PC-3 (cell line): ENCODE measurements at regions not wholly inside any gene's neighbourhood (a gene's known extent, or its start where the extent isn't known, plus 50 kb on each side); places are given as distances from the start of the nearest gene placed in this dataset.

Experiments
- ATAC-seq: fragments of 200-7000 bp; cut with Tn5 transposase; 2 replicates; pipeline ENCODE4 v1.9.1; 2020; ENCODE audit warnings: mild to moderate bottlenecking, moderate library complexity
- BruUV-seq: library from RNA; stranded (reverse); fragments of 400-500 nt; replicated peaks from 2 replicates; lab custom pipeline; 2021; lab: Mats Ljungman, UMichigan
- CTCF ChIA-PET: fragments of 300-600 bp; sonication (Branson Sonifier 250); formaldehyde crosslinking; loops from one replicate; lab custom pipeline; 2022; ENCODE audit warnings: antibody characterized with exemption; lab: Charles Lee
- POLR2A ChIA-PET: fragments of 300-600 bp; sonication (Branson Sonifier 250); formaldehyde crosslinking; loops from one replicate; lab custom pipeline; 2022; ENCODE audit warnings: antibody characterized with exemption; ENCODE audit not compliant: unreplicated experiment; lab: Charles Lee
- DNase-seq: peaks from one replicate; pipeline ENCODE4 v3.0.0-alpha.2; 2015
- H2AFZ ChIP-seq: fragments of 300-600 bp; sonication (generic); 2 replicates; pipeline ENCODE4 v1.6.0; 2016; ENCODE audit warnings: antibody characterized with exemption, low read length
- H3F3A ChIP-seq: fragments of 300-600 bp; sonication (generic); one replicate; pipeline ENCODE4 v1.6.0; 2017; ENCODE audit warnings: antibody characterized with exemption, low read length, control low read depth, mild to moderate bottlenecking; ENCODE audit not compliant: unreplicated experiment
- H3K27ac ChIP-seq: fragments of 300-600 bp; sonication (generic); 2 replicates; pipeline ENCODE4 v1.5.1; 2016; ENCODE audit warnings: mild to moderate bottlenecking, low read length
- H3K27me3 ChIP-seq: fragments of 300-600 bp; sonication (generic); 2 replicates; pipeline ENCODE4 v1.6.1; 2016; ENCODE audit warnings: low read length, mixed read lengths
- H3K36me3 ChIP-seq: fragments of 300-600 bp; sonication (generic); 2 replicates; pipeline ENCODE4 v1.6.1; 2016; ENCODE audit warnings: low read depth, mixed run types, low read length, mixed read lengths
- H3K4me1 ChIP-seq: fragments of 300-600 bp; sonication (generic); 2 replicates; pipeline ENCODE4 v1.5.1; 2016; ENCODE audit warnings: low read length; ENCODE audit not compliant: insufficient read depth
- H3K4me2 ChIP-seq: fragments of 300-600 bp; sonication (generic); 2 replicates; pipeline ENCODE4 v1.6.0; 2016; ENCODE audit warnings: low read length
- H3K4me3 ChIP-seq: fragments of 300-600 bp; sonication (generic); 2 replicates; pipeline ENCODE4 v1.5.1; 2016; ENCODE audit warnings: mild to moderate bottlenecking, low read length, mixed read lengths
- H3K79me2 ChIP-seq: fragments of 300-600 bp; sonication (generic); 2 replicates; pipeline ENCODE4 v1.6.1; 2017; ENCODE audit warnings: low read length, mixed read lengths
- H3K9ac ChIP-seq: fragments of 300-600 bp; sonication (generic); 2 replicates; pipeline ENCODE4 v1.6.0; 2016; ENCODE audit warnings: mild to moderate bottlenecking, low read length
- H3K9me2 ChIP-seq: fragments of 300-600 bp; sonication (generic); replicated peaks from 2 replicates; pipeline ENCODE4 v1.6.1; 2016; ENCODE audit warnings: mixed run types, low read length, mixed read lengths
- H3K9me3 ChIP-seq: fragments of 300-600 bp; sonication (generic); 2 replicates; pipeline ENCODE4 v1.6.1; 2016; ENCODE audit warnings: low read length, mixed read lengths
- H4K20me1 ChIP-seq: fragments of 300-600 bp; sonication (generic); 2 replicates; pipeline ENCODE4 v1.6.1; 2016; ENCODE audit warnings: low read length, mixed read lengths
- CTCF ChIP-seq: fragments of 300-600 bp; sonication (generic); conservative IDR thresholded peaks from 2 replicates; pipeline ENCODE4 v1.5.1; 2017; ENCODE audit warnings: antibody characterized with exemption, low read depth, mild to moderate bottlenecking, low read length
- EZH2 ChIP-seq: fragments of 300-600 bp; sonication (generic); IDR thresholded peaks from one replicate; pipeline ENCODE4 v1.6.1; 2017; ENCODE audit warnings: antibody characterized with exemption, mild to moderate bottlenecking, low read length; ENCODE audit not compliant: unreplicated experiment
- EZH2phosphoT487 ChIP-seq: fragments of 300-600 bp; sonication (generic); IDR thresholded peaks from 2 replicates; pipeline ENCODE4 v1.6.1; 2018; ENCODE audit warnings: mild to moderate bottlenecking, antibody characterized with exemption, low read length, borderline replicate concordance
- intact Hi-C: fragments of 100-400 bp; cut with micrococcal nuclease; formaldehyde crosslinking; loops from 2 replicates; pipeline ENCODE4 v1.9.0; 2023

- POLR2A ChIA-PET, result no interaction called here
- H3K79me2 ChIP-seq, result no peaks in the 10 kb centered on the region
- ATAC-seq (no peak), DNase-seq (no peak)
- H3K9me3 ChIP-seq, result no peaks in the 10 kb centered on the region
- peaks cover 12% of the 10 kb centered on the region; the same call in 1 of the 2 replicates for H3K27me3 ChIP-seq
- no peak overlapping the region for H2AFZ ChIP-seq
- H3F3A ChIP-seq, result no peaks in the 10 kb centered on the region
- no peaks in the 10 kb centered on the region for H3K9me2 ChIP-seq
- CTCF ChIA-PET, result no interaction called here
- H3K4me2 ChIP-seq, result no peak overlapping the region
- no peak overlapping the region for H3K9ac ChIP-seq
- H3K4me3 ChIP-seq, result no peak overlapping the region
- no TSS peak for BruUV-seq
- no peaks in the 10 kb centered on the region for H3K4me1 ChIP-seq
- H4K20me1 ChIP-seq, result no peaks in the 10 kb centered on the region
- TF ChIP-seq EZH2phosphoT487, result no peak
- TF ChIP-seq CTCF, result no peak
- TF ChIP-seq EZH2, result no peak
- H3K27ac ChIP-seq, result no peak overlapping the region
- H3K36me3 ChIP-seq, result no peaks in the 10 kb centered on the region
- intact Hi-C loops, result no loop called here
Measured at GRCh38 chr22:22341736-22342135, 97.2 kb downstream of the VPREB1 start.

- BruUV-seq, result no TSS peak
- no peak for TF ChIP-seq EZH2
- no peak for TF ChIP-seq EZH2phosphoT487
- TF ChIP-seq CTCF, result peak; percentile 76
- ATAC-seq (peak; percentile 81), DNase-seq (peak; percentile 81)
- Histone ChIP-seq H3K36me3 (no peaks in the 10 kb centered on the region), H3K9ac (no peak overlapping the region), H3F3A (no peaks in the 10 kb centered on the region), H3K4me3 (no peak overlapping the region), H3K9me3 (no peaks in the 10 kb centered on the region), H4K20me1 (no peaks in the 10 kb centered on the region), H3K4me1 (no peaks in the 10 kb centered on the region), H3K4me2 (no peak overlapping the region), H3K79me2 (no peaks in the 10 kb centered on the region), H2AFZ (no peak overlapping the region), H3K9me2 (no peaks in the 10 kb centered on the region), H3K27ac (no peak overlapping the region), H3K27me3 (peaks cover 12% of the 10 kb centered on the region; the same call in 1 of the 2 replicates)
- ChIA-PET POLR2A (no interaction called here), CTCF (interaction anchor here (0.5 to 1.0 kb wide), 3 partner anchors 23 to 148 kb away, joined by 3 to 9 read pairs (median 4); no protein-coding TSS in a partner anchor)
- intact Hi-C loops, result no loop called here
Measured at GRCh38 chr22:22342697-22343580, 98.4 kb downstream of the VPREB1 start.
